IPS-NIHi11 (cell line): ENCODE measurements at regions not wholly inside any gene's neighbourhood (a gene's known extent, or its start where the extent isn't known, plus 50 kb on each side); places are given as distances from the start of the nearest gene placed in this dataset.
A peak's percentile ranks its signal among the peaks of the same experiment; 100 is the strongest.

Experiments used
- DNase-seq: peaks from one replicate; pipeline ENCODE4 v3.0.0; 2012; ENCODE audit warnings: mixed read lengths, low spot score

GRCh38 chr9:129285979-129286772, 108.1 kb upstream of the IER5L start:
- DNase-seq, result no peak

- no peak for DNase-seq
Observed at GRCh38 chr9:129285382-129285781, 107.3 kb upstream of the IER5L start.

- DNase-seq, result no peak
Observed at GRCh38 chr9:129284607-129285291, 106.7 kb upstream of the IER5L start.

- DNase-seq, result no peak
Observed at GRCh38 chr9:129283705-129284606, 105.9 kb upstream of the IER5L start.

- DNase-seq, result no peak
Observed at GRCh38 chr9:129283291-129283691, 105.2 kb upstream of the IER5L start.

GRCh38 chr9:129282731-129283211, 104.7 kb upstream of the IER5L start:
- peak; percentile 29 for DNase-seq

- peak; percentile 42 for DNase-seq
Observed at GRCh38 chr9:129282272-129282671, 104.2 kb upstream of the IER5L start.

GRCh38 chr9:129281506-129282145, 103.6 kb upstream of the IER5L start:
- no peak for DNase-seq

GRCh38 chr9:129280623-129281271, 102.7 kb upstream of the IER5L start:
- DNase-seq, result no peak

- no peak for DNase-seq
Observed at GRCh38 chr9:129280236-129280622, 102.2 kb upstream of the IER5L start.

- peak; percentile 81 for DNase-seq
Observed at GRCh38 chr9:129278391-129279237, 100.6 kb upstream of the IER5L start.

- DNase-seq, result peak; percentile 38
Observed at GRCh38 chr9:129276486-129277230, 98.6 kb upstream of the IER5L start.

- no peak for DNase-seq
Observed at GRCh38 chr9:129275626-129276247, 97.7 kb upstream of the IER5L start.

- DNase-seq, result no peak
Observed at GRCh38 chr9:129273941-129274684, 96.1 kb upstream of the IER5L start.

GRCh38 chr9:129273136-129273895, 95.3 kb upstream of the IER5L start:
- no peak for DNase-seq

- no peak for DNase-seq
Observed at GRCh38 chr9:129272348-129273025, 94.4 kb upstream of the IER5L start.

GRCh38 chr9:129270903-129271431, 92.9 kb upstream of the IER5L start:
- DNase-seq, result no peak
